ENCODE measurements at regions not wholly inside any gene's neighbourhood (a gene's known extent, or its start where the extent isn't known, plus 50 kb on each side); places are given as distances from the start of the nearest gene placed in this dataset.

DNA sequence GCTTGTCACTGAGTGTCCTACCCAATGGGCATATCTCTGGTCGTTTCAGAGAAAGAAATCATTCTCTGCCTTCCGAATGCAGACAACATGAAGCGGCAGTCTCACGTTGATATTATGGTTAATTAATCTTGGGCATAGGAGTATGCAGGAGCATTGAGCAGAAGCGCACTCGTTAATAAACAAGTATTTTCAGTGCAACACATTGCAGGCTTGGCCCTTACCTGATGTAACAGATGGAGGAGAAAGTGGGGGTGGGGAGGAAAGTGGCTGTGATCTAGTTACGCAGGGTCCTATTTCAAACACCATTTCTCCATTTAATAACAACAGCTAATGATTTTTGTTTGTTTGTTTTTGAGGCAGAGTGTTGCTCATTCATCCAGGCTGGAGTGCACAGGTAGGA is 414.0 kb upstream of the RBFOX1 start:
- FAIRE-seq: no peak

DNA sequence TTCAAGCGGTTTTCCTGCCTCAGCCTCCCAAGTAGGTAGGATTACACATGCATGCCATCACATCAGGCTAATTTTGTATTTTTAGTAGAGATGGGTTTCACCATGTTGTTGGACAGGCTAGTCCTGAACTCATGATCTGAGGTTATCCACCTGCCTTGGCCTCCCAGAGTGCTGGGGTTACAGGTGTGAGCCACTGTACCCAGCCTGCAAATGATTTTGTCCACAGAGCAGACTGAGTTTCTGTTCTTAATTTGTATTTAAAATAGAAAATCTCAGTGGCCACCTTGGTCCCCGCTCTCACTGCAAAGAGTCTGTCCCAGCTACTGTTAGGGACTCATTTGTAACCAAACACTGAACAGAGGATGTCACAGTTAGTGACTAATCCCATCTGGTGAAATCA is 415.7 kb upstream of the RBFOX1 start:
- no peak for FAIRE-seq

DNA sequence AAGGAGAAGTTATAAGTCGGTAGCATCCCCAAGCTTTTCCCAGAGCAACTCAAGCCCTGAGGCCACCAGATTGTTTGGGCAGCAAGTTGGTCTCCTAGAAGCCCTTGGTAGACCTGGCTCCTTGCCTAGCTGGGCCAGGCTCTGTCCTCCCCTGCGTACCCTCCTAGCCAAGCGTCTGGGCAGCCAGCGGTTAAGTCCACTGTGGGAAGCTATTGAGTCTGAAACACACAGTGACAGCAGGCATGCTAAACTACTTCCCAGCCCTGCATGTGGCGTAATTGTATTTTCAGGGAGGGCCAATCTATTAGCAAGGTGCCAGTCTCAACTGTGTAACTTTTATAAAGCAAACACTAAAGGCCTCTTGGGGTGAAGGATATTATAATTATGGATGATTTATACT is 419.1 kb upstream of the RBFOX1 start:
- FAIRE-seq: no peak

DNA sequence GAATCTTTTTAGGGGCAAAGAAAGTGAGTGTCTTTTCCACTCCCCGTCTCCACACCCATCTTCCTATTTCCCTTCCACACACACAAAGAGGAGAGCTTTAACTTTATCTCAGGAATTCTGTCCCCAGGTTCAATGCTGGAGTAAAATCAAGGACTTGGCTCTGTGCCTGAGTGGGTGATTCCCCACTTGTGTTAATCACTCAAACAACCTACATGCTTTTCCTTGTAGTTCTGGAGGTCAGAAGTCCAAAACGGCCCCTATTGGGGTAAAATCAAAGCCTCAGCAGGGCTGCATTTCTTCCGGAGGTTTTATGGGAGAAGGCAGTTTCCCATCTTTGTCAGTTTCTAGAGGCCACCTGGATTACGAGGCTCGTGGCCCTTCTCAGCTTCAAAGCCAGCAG is 422.3 kb upstream of the RBFOX1 start:
- FAIRE-seq: no peak

DNA sequence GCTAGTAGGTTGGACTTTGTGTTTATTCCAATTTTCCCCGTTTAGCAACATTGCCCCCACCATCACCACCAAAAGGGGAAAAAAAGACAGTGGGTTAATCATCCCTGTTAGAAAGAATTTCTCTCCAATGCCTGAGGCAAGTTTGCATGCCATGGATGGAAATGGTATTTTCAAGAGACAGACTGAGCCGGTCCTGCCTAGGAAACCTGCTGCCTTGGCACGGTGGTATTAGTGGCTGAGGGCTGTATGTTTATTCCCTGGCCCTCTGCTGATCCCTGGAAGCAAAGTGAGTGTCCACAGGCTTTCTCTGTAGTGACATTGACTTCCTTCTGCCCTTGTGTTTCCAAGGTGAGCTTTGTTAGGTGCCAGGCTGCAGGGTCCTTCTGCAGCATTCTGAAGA is 427.0 kb upstream of the RBFOX1 start:
- FAIRE-seq: no peak

DNA sequence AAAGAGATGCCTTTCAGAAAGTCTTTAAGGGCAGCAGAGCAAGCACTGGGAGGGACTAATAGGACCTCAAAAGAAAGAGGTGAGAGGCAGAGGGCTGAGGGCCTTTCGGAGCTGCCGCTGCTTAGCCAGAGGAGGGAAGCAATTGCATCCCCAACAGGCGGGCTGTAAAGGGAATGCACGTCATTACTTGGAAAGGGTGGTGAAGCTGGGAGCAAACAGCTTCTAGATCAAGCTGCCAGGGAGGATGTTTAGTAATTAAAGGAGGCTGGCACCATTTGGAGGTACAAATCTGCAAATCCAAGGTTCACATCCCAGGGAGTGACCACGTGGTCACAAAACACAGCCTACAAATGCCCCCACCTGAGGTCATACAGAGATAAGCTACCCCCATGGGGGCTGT is 429.0 kb upstream of the RBFOX1 start:
- FAIRE-seq: no peak

DNA sequence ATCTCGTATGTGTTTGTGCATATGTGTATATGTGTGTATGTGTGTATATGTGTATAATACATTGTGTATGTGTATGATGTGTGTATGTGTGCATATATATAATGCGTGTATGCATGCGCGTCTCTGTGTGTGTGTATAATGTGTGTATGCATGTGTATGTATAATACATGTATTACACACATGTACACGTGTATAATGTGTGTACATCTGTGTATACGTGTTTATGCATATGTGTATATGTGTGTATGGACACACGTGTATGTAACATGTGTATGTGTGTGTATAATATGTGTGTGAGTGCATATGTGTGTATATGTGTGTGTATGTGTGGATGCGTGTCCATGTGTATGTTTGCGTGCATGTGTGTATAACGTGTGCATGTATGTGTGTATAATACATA is 433.7 kb upstream of the RBFOX1 start:
- FAIRE-seq: no peak

DNA sequence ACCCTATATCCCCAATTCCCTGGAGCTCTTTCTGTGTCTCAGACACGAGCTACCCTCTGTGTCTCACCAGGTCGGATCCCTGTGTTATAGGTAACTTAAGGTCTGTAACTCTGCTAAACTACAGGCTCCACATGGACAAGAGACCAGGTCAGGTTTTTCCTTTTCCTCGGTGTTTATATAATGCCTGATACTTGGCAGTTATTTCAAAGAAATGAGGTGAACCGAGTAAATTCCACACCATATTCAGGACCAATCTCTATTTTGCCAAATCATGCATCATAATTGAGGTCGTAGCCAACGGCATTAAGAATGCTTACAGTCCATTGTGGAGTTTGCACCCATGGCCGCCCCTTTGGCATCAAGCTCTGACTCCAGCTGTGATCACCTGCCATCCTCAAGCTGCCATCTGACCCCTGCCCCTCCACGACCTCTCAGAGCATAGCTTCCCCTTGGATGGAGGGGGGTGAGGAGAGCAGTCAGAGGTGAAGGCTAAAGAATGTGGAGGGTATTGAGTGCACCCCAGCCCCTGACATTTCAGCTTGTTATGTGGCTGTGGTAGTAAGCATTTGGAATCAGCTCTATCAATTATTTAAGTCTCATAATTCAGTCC is 434.7 kb upstream of the RBFOX1 start:
- no peak for FAIRE-seq

DNA sequence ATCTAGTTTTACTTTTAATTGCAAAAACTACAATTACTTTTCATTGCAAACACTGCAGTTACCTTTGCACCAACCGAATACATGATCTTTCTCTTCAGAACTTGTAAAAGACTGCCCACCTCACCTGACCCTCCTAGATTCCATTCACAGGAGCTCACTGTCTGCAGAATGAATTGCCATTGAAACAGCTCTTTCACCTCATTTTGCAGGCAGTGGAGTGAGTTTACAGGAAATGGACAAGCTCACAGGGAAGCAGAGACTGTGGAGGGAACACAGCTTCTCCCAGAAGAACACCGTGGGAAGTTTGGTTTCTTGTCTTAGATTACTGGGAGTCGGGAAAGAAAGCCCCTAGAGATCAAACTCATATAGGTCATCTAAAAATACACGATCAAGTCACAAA is 439.7 kb upstream of the RBFOX1 start:
- no peak for FAIRE-seq

DNA sequence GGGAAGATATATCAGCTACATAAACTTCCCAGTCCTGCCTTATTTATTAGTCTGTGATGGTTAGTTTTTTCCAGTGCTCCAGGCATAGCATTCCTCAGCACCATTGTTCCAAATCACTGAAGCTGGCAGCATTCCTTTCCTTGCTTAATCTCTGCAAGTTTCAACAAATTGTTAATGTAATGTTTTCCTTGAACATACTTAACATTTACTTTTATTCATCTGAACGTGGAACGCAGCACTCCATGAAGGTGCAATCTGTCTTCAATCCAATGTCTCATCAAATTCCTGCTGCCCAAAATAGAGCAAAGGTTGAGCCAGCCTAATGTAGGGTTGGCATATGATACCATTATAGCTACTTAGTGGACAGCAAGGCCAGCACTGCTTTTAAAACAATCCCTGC is 441.1 kb upstream of the RBFOX1 start:
- no peak for FAIRE-seq

DNA sequence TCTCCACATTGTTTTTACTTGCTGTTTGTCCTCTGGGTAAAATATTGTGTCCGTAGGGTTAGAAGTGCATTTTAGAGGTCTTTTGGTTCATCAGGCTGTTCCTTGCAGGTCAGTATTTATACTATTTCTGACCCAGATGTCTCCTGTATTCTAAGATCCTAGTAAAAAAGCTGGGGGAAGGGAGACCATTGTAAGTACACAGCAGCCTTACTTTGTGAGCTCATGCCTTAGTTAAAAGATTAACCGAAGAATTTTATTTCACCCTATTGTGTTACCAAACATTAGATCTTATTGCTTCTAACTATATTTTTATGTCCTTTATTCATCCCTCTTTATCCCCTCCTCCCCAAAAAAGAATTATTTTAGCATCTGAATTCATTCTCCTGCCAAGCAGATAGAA is 444.1 kb upstream of the RBFOX1 start:
- FAIRE-seq: no peak

DNA sequence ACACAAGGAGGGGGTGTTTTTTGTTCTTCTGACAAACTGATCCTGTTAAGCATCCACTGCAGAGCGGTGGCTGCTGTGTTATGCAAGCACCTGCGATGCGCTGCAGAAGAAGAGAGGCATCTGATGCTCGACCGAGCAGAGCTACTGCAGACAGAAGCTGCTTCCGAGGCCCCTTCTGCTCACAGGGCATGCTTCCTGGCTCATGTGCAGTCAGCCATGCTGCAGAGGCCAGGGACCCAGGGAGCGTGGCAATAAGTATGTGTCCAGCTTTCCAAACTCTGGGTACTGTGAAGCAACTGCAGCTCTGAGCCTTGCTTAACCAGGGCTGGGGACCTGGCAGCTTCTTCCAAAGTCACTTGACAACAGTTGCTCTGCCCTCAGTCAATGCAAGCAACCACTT is 448.6 kb upstream of the RBFOX1 start:
- FAIRE-seq: no peak

DNA sequence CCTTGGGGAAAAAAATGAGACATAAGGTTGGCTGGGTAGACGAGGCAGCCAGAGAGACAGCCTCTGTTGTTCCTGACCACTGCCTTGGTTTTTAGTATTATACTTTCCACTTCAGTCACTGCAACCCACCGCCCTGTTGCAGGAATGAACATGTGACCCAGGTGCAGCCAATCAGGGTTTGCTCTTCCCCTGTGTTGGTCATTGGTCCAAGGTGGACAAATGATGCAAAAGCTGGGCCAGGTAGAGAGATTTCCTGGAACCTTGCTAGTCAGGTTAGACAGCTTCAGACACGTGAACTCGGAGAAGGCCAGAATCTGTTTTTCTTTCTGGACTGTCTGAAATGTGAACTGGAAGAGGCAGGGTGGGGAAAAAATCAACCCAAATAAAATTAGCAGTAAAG is 452.4 kb upstream of the RBFOX1 start:
- FAIRE-seq: no peak

DNA sequence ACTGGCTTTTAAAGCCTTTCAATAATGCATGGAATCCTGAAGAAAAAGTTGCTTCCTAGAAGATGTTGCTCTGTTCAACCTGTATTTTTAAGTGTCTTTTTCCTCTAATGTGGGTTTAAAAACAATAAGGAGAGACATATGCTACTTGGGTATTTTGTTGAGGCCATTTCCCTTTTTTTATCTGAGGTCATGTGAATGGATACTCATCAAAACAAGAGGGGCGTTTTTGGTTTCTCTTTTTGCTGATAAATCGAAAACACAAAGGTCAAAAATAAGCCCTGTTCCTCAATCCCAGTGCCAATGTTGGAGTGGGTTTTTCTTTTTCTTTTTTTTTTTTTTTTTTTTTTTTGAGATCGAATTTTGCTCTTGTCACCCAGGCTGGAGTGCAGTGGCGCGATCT is 468.0 kb upstream of the RBFOX1 start:
- FAIRE-seq: no peak

DNA sequence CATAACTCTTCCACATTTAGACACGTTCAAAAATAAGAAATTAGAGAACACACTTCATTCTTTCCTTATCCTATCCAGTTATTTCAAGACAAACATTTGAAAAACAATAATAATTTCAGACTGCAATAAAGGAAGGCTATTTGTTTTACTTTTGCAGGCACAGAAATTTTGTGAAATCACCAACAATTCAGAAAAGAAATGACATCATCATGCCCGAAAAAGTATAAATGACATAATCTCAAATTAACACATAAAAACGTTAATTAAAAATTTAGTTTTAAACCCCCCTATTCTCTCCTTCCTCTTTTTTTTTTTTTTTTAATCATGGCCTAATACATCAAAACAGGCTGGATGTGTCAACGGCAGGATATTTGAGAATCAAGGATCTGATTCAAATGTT is 468.4 kb upstream of the RBFOX1 start:
- FAIRE-seq: no peak

DNA sequence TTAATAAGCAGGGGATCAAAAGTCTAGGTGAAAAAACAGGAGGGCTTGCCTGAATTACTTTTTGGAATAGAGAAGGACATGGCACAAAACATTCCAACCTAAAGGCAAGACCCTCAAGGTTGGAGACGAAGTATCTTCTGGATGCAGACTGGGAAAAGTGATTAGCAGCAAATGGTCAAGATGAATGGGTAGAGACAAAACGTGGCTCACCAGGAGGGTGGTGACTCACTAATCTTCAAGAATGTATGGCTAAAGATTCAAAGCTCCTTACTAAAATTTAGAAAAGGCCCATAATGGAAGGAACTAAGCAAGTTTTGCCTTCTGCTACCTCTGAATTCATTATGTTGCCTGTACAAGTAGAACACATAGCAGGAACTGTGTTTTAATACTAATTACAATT is 469.5 kb upstream of the RBFOX1 start:
- FAIRE-seq: no peak

DNA sequence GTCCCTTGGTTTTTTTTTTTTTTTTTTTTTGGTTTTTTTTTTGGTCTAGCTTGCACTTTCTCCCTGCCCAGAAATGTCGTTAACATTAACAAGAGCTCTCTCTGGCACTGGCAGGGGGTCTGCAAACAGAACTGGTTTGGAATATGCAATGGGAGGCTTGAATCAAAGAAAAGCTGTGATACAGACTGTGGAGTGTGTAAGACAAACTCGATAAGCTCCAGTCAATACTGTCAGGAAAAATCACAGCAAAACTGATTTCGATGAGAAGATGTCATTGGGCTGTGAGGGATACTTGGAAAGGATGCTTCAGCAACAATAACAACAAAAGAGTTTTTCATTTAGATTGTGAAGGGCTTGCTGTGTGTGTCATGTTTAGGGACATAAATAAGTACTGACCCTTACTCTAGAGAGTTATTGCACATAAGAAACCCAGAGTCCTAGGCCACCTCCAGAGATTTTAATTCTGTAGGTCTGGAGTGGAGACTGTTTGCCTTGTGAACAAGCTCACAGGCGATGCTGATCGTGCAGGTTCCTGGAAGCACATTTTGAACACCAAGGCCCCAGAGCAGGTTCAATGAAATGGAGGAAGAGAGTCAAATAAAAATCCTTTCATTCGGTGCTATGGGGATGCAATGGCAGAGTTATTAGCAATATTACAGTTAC is 470.7 kb upstream of the RBFOX1 start:
- FAIRE-seq: no peak

DNA sequence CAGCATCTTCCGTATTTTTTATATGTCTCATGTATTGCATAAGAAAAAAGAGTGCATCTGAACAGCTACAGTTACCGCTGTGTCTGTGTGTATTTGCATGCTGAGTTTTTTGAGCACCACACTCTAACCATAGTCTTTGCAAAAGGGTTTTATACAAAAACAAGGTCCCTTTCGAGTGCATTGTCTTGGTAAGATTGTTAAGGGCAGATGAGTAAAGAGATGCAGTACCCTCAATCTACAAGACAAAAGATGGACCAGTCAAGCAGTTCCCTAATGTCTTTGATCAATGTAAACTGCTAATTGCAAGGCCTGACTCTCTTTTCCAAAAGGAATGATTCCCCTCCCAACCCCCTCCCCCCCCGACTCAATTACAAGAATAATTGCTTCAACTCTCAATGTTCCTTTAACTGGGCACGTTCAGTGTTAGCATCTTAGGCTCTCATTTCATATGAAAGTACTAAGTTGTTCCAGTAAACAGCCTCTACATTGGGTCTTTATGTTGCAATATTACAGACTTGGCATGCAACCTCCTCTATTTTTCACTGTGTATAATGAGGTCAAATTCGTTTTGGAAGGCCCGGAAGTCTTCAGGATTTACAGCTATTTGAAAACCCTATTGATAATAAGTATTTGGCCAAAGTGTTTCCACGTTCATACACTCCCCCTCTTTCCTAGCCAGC is 471.4 kb upstream of the RBFOX1 start:
- no peak for FAIRE-seq

DNA sequence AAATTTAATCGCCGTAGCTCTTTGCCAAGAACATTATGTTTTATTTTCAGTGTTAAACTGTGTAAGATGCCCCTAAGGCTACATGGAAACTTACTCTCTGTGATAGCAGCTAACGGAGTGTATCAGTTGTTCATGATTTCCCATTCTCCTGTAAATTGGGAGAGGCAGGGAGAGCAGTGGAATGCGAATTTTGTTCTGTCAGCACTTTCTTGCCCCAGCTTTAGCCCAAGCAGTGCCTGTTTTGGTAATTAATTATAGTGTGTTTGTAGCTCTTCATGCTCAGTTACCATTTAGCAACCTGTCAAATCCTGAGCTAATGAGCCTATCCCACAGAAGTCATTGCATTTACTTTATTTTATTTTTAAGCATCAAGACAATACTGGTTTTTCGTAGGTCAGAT is 475.1 kb upstream of the RBFOX1 start:
- FAIRE-seq: no peak

DNA sequence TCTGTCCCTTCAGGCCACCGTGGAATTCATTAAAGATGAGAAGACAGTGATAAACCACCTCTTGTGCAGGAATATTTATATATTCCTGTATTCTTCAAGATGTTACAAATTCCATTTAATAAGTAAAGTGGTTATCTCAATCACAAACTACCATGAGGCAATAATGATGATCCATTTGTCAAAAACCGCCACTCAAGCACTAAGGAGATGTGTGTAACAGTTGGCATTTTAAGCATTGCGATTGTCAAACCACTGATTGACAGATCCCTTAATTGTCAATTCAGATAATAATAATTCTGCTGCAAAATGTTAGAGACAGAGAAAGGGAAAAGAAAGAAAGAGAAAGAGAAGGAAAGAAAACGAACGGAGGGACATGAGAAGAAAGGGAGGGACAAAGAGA is 476.1 kb upstream of the RBFOX1 start:
- no peak for FAIRE-seq

DNA sequence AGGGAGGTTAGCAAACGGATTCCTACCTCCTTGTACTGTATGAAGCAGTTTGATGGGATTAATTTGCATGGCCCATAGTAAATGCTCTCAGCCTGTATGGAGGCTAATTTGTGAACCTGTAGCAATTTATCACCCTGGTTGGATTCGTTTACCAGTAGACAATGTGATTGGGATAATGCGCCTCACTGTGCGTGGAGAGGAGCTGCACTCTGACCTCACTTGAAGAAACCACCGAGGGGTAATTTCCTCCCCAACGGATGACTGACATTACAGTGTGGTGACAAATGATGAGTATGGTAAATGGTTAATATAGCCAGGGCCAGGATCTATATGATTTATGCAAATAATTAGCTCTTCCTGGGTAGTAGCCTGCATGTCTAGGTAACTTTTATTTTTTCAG is 479.1 kb upstream of the RBFOX1 start:
- FAIRE-seq: no peak

DNA sequence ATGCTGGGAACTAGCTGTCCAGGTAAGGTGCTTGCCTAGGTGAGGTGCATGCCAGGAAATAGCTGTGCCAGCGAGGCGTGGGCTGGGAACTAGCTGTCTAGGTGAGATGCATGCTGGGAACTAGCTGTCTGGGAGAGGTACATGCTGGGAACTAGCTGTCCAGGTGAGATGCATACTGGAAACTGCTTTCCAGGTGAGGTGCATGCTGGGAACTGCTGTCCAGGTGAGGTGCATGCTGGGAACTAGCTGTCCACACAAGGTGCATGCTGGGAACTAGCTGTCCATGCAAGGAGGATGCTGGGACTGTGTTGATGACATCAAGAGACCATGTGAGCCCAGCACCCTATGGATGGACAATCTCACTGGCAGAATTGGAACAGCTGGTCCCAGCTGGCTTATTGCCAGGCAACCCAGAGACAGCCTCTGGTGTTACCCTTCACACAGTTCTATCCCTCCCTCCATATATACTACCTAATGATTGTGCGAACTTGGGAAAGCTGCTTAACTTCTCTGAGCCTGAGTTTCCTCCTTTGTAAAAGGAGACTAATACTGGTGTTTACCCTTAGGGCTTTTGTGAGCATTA is 479.9 kb upstream of the RBFOX1 start:
- FAIRE-seq: no peak

DNA sequence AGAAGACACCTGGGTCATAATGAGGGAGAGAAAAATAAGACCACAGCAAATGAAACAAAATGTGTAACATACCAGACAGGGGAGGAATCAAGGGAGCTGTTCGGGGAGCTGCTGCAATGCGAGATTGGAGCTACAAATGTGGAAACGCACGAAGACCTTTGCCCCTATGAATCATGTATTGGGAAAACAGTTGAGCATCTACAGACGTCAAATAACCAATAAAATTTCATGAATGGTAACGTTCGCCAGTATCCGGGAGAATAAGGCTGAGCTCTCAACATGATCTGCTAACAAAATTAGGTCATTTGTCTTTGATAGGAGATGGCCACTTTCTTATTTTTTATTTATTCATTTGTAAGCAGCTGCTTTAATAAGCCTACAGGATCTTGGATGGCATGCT is 486.2 kb upstream of the RBFOX1 start:
- FAIRE-seq: no peak

DNA sequence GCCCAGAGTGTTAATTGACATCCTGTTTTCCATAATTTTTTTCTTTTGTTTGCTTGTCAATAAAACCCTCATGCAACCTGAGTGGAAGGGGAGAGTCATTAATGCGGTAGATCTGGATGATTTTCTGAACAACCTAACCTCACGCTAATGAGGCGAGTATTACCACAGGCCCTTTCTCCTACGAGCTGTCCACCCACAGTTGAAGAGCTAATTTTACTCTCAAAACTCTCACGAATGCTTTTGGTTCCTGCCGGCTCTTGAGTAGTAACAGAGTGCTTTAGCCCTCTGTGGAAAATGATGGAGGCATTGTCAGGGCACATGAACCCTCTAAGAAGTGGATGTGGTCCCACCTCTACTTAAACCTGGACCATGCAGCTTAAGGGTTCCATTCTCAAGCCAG is 491.3 kb upstream of the RBFOX1 start:
- no peak for FAIRE-seq
